Activated B cell treated with CpG ODN at 0.5 μM for 24 hours (primary cell): ENCODE measurements at regions not wholly inside any gene's neighbourhood (a gene's known extent, or its start where the extent isn't known, plus 50 kb on each side); places are given as distances from the start of the nearest gene placed in this dataset.

Experiments used
- ATAC-seq: fragments of 200-7000 bp; cut with Tn5 transposase; one replicate; pipeline ENCODE4 v1.10.0; 2021; ENCODE audit warnings: low read depth, mild to moderate bottlenecking, moderate library complexity
- CTCF ChIA-PET: fragments of 350-600 bp; sonication (Branson Sonifier 250); formaldehyde crosslinking; loops from one replicate; lab custom pipeline; 2021; ENCODE audit warnings: antibody characterized with exemption; lab: Charles Lee
- POLR2A ChIA-PET: fragments of 350-600 bp; sonication (Branson Sonifier 250); formaldehyde crosslinking; loops from one replicate; lab custom pipeline; 2021; ENCODE audit warnings: antibody characterized with exemption; lab: Charles Lee
- DNase-seq: peaks from one replicate; pipeline ENCODE4 v3.0.0; 2022
- H3K27ac Mint-ChIP-seq: one replicate; pipeline ENCODE4 v1.8.0; 2020; ENCODE audit warnings: mixed read lengths
- H3K27me3 Mint-ChIP-seq: one replicate; pipeline ENCODE4 v1.8.0; 2021; ENCODE audit warnings: mixed read lengths
- H3K36me3 Mint-ChIP-seq: one replicate; pipeline ENCODE4 v1.8.0; 2021; ENCODE audit warnings: low read depth, mixed read lengths
- H3K4me1 Mint-ChIP-seq: one replicate; pipeline ENCODE4 v1.8.0; 2021; ENCODE audit warnings: mixed read lengths
- H3K4me3 Mint-ChIP-seq: one replicate; pipeline ENCODE4 v1.8.0; 2020; ENCODE audit warnings: mild to moderate bottlenecking, mixed read lengths
- H3K9me3 Mint-ChIP-seq: one replicate; pipeline ENCODE4 v1.8.0; 2020; ENCODE audit warnings: mixed read lengths
- CTCF ChIP-seq: fragments of 200-600 bp; IDR thresholded peaks from one replicate; pipeline ENCODE4 v1.8.0; 2022; ENCODE audit warnings: antibody characterized with exemption, mild to moderate bottlenecking
- intact Hi-C: fragments of 100-400 bp; cut with micrococcal nuclease; formaldehyde crosslinking; loops from one replicate; pipeline ENCODE4 v1.15.1; 2024

GRCh38 chr14:58912287-58912686 lies 274.5 kb downstream of the DACT1 start:
- DNase-seq (no peak), ATAC-seq (no peak)
- no peak for TF ChIP-seq CTCF
- H3K27me3 Mint-ChIP-seq = no peaks in the 10 kb centered on the region
- ChIA-PET CTCF (no interaction called here), POLR2A (no interaction called here)
- H3K9me3 Mint-ChIP-seq = no peaks in the 10 kb centered on the region
- intact Hi-C loops = no loop called here
- no peak overlapping the region for H3K27ac Mint-ChIP-seq
- H3K4me3 Mint-ChIP-seq = no peak overlapping the region
- no peaks in the 10 kb centered on the region for H3K36me3 Mint-ChIP-seq
- H3K4me1 Mint-ChIP-seq = no peaks in the 10 kb centered on the region

- intact Hi-C loops = no loop called here
- ChIA-PET CTCF (no interaction called here), POLR2A (no interaction called here)
- H3K4me1 Mint-ChIP-seq = no peaks in the 10 kb centered on the region
- ATAC-seq (no peak), DNase-seq (no peak)
- TF ChIP-seq CTCF = no peak
- no peaks in the 10 kb centered on the region for H3K9me3 Mint-ChIP-seq
- no peaks in the 10 kb centered on the region for H3K27me3 Mint-ChIP-seq
- no peak overlapping the region for H3K27ac Mint-ChIP-seq
- no peaks in the 10 kb centered on the region for H3K36me3 Mint-ChIP-seq
- no peak overlapping the region for H3K4me3 Mint-ChIP-seq
These were observed 275.2 kb downstream of the DACT1 start for GRCh38 chr14:58912799-58913432.

GRCh38 chr14:58914279-58914855 lies 274.1 kb upstream of the DAAM1 start:
- CTCF ChIA-PET = no interaction called here
- Mint-ChIP-seq H3K4me3 (no peak overlapping the region), H3K27me3 (no peaks in the 10 kb centered on the region), H3K27ac (no peak overlapping the region), H3K4me1 (no peaks in the 10 kb centered on the region), H3K9me3 (no peaks in the 10 kb centered on the region), H3K36me3 (no peaks in the 10 kb centered on the region)
- intact Hi-C loops = no loop called here
- TF ChIP-seq CTCF = no peak
- DNase-seq (no peak), ATAC-seq (no peak)
- POLR2A ChIA-PET = no interaction called here

GRCh38 chr14:58915646-58916045 lies 272.8 kb upstream of the DAAM1 start:
- H3K4me1 Mint-ChIP-seq = no peaks in the 10 kb centered on the region
- CTCF ChIA-PET = no interaction called here
- H3K27ac Mint-ChIP-seq = no peak overlapping the region
- DNase-seq (no peak), ATAC-seq (no peak)
- no peaks in the 10 kb centered on the region for H3K36me3 Mint-ChIP-seq
- H3K9me3 Mint-ChIP-seq = no peaks in the 10 kb centered on the region
- TF ChIP-seq CTCF = no peak
- POLR2A ChIA-PET = no interaction called here
- intact Hi-C loops = no loop called here
- peaks cover 3% of the 10 kb centered on the region for H3K27me3 Mint-ChIP-seq
- no peak overlapping the region for H3K4me3 Mint-ChIP-seq

- no peaks in the 10 kb centered on the region for H3K9me3 Mint-ChIP-seq
- intact Hi-C loops = no loop called here
- no peaks in the 10 kb centered on the region for H3K4me1 Mint-ChIP-seq
These were observed 270.3 kb upstream of the DAAM1 start for GRCh38 chr14:58918066-58918738.

More at GRCh38 chr14:58918066-58918738, 270.3 kb upstream of the DAAM1 start:
- no peak for ATAC-seq
- ChIA-PET CTCF (no interaction called here), POLR2A (no interaction called here)
- Mint-ChIP-seq H3K4me3 (no peak overlapping the region), H3K27me3 (peaks cover 7% of the 10 kb centered on the region), H3K27ac (no peak overlapping the region), H3K36me3 (no peaks in the 10 kb centered on the region)
- TF ChIP-seq CTCF = no peak
- no peak for DNase-seq
